ENCODE measurements at regions not wholly inside any gene's neighbourhood (a gene's known extent, or its start where the extent isn't known, plus 50 kb on each side); places are given as distances from the start of the nearest gene placed in this dataset.

DNA sequence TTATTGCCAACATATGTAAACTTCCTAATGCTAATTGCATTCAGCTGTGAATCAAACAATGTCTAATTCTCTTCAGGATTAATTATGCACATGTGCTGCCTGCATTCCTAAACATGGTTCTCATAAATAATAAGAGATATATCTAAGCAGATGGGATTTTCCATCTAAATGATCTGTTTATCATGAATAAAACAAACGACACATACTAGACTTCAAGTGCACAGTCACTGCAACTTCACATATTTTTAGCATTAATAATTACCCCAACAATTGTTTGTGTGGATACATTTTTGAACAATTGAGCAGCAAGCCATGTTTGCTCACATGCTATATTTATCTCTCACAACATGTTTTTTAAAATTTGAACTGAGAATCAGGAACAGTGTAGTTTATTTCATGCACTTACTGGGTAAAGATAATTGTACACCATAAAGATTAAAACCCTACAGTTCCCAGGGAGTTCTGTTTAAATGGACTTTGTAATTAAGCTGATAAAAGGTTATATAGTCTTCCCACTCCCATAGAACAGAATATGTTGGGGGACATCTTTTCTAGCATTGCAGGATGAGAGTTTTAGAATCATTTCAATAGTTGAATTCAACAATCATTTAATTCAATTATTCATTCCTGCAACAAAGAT lies 378.5 kb downstream of the MDFIC start:
- TF ChIP-seq, protein P1, sequence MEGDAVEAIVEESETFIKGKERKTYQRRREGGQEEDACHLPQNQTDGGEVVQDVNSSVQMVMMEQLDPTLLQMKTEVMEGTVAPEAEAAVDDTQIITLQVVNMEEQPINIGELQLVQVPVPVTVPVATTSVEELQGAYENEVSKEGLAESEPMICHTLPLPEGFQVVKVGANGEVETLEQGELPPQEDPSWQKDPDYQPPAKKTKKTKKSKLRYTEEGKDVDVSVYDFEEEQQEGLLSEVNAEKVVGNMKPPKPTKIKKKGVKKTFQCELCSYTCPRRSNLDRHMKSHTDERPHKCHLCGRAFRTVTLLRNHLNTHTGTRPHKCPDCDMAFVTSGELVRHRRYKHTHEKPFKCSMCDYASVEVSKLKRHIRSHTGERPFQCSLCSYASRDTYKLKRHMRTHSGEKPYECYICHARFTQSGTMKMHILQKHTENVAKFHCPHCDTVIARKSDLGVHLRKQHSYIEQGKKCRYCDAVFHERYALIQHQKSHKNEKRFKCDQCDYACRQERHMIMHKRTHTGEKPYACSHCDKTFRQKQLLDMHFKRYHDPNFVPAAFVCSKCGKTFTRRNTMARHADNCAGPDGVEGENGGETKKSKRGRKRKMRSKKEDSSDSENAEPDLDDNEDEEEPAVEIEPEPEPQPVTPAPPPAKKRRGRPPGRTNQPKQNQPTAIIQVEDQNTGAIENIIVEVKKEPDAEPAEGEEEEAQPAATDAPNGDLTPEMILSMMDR (IDR thresholded peaks at IDR 0.05): no peak
- no peak for TF ChIP-seq EZH2 (IDR thresholded peaks at IDR 0.05; ENCODE audit: borderline replicate concordance, insufficient read depth, low read depth, low read length, poor library complexity, severe bottlenecking)
